Endodermal cell (in vitro differentiated cells): ENCODE measurements at regions not wholly inside any gene's neighbourhood (a gene's known extent, or its start where the extent isn't known, plus 50 kb on each side); places are given as distances from the start of the nearest gene placed in this dataset.

Experiments used
- DNase-seq: peaks from one replicate; pipeline ENCODE4 v3.0.0-alpha.2; 2017
- H3K27ac ChIP-seq: 2 replicates; pipeline ENCODE4 v1.5.1; 2013; ENCODE audit warnings: mild to moderate bottlenecking, low read depth, low read length, moderate library complexity
- H3K27me3 ChIP-seq: 2 replicates; pipeline ENCODE4 v1.6.1; 2013; ENCODE audit warnings: mild to moderate bottlenecking, low read length, moderate library complexity; ENCODE audit not compliant: insufficient read depth, control insufficient read depth, poor library complexity, severe bottlenecking
- H3K36me3 ChIP-seq: 2 replicates; pipeline ENCODE4 v1.7.0; 2013; ENCODE audit warnings: mild to moderate bottlenecking, low read length, moderate library complexity; ENCODE audit not compliant: control insufficient read depth, insufficient read depth
- H3K4me1 ChIP-seq: one replicate; pipeline ENCODE4 v1.7.0; 2013; ENCODE audit warnings: low read length; ENCODE audit not compliant: control insufficient read depth, insufficient read depth
- H3K4me3 ChIP-seq: 2 replicates; pipeline ENCODE4 v1.5.1; 2013; ENCODE audit warnings: mild to moderate bottlenecking, low read length, moderate library complexity
- H3K9ac ChIP-seq: 2 replicates; pipeline ENCODE4 v1.6.1; 2013; ENCODE audit warnings: mild to moderate bottlenecking, low read length, moderate library complexity; ENCODE audit not compliant: poor library complexity, severe bottlenecking; ENCODE audit errors: extremely low read depth
- H3K9me3 ChIP-seq: 2 replicates; pipeline ENCODE4 v1.6.1; 2013; ENCODE audit warnings: mild to moderate bottlenecking, low read length, moderate library complexity; ENCODE audit not compliant: control insufficient read depth
- H3K27ac Mint-ChIP-seq: 2 replicates; pipeline ENCODE4 v1.8.0; 2020; ENCODE audit warnings: mixed read lengths
- H3K27me3 Mint-ChIP-seq: 2 replicates; pipeline ENCODE4 v1.8.0; 2021; ENCODE audit warnings: mild to moderate bottlenecking, mixed read lengths; ENCODE audit not compliant: insufficient read depth
- H3K36me3 Mint-ChIP-seq: 2 replicates; pipeline ENCODE4 v1.8.0; 2020; ENCODE audit warnings: low read depth, mixed read lengths
- H3K4me1 Mint-ChIP-seq: 2 replicates; pipeline ENCODE4 v1.8.0; 2020; ENCODE audit warnings: mixed read lengths
- H3K4me3 Mint-ChIP-seq: 2 replicates; pipeline ENCODE4 v1.8.0; 2020; ENCODE audit warnings: mild to moderate bottlenecking, moderate library complexity, mixed read lengths
- H3K9me3 Mint-ChIP-seq: 2 replicates; pipeline ENCODE4 v1.8.0; 2020; ENCODE audit warnings: mild to moderate bottlenecking, mixed read lengths
- CTCF ChIP-seq: fragments of 200-600 bp; sonication (generic); conservative IDR thresholded peaks from 2 replicates; pipeline ENCODE4 v1.5.0; 2021; ENCODE audit warnings: antibody characterized with exemption, mild to moderate bottlenecking
- WGBS, 2 experiments: methylation state at CpG; one replicate each; pipeline versions ENCODE4 v1.1.5 to v1.1.7; 2013; ENCODE audit warnings: missing lambda C conversion rate in 2 of 2, mixed read lengths in 1 of 2; ENCODE audit not compliant: insufficient coverage in 1 of 2, insufficient read length in 1 of 2; 5-methylcytosine and 5-hydroxymethylcytosine counted together

DNA sequence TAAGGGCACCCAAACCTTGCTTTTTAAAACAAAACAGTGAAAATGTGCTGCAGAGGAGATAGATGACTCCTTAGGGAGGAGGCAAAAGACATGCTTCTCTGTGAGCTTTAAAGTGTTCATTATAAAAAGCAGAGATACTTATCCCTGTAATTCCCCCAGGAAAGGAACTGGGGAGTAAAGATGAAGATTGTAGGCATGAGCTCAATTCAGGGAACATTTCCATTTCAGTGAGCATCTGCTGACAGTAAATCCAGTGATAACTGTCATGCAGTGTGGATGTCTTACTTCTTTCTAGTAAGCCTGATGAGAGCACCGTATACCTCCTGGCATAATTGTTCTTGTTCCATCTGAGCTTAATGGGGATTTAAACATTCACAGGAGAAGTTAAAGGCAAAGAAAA, 1296.5 kb downstream of the MRPL39 start:
- 90 to 100% methylated on average over 1 of the region's 1 CpG for WGBS, 2 experiments
- no peak overlapping the region for H3K27ac ChIP-seq
- no peaks in the 10 kb centered on the region for H3K27me3 Mint-ChIP-seq

GRCh38 chr21:24308183-24308582, 1299.1 kb downstream of the MRPL39 start:
- Histone ChIP-seq H3K9ac (no peak overlapping the region), H3K36me3 (no peaks in the 10 kb centered on the region), H3K4me3 (no peak overlapping the region), H3K4me1 (no peaks in the 10 kb centered on the region), H3K27ac (no peak overlapping the region), H3K27me3 (no peaks in the 10 kb centered on the region), H3K9me3 (peaks cover 11% of the 10 kb centered on the region)
- no peak overlapping the region for H3K27ac Mint-ChIP-seq
- H3K4me3 Mint-ChIP-seq: no peak overlapping the region
- H3K36me3 Mint-ChIP-seq: no peaks in the 10 kb centered on the region
- TF ChIP-seq CTCF: no peak
- H3K9me3 Mint-ChIP-seq: peaks cover 31% of the 10 kb centered on the region
- no peaks in the 10 kb centered on the region for H3K4me1 Mint-ChIP-seq
- no peaks in the 10 kb centered on the region for H3K27me3 Mint-ChIP-seq
- DNase-seq: no peak

More for the DNA sequence above, 1296.5 kb downstream of the MRPL39 start:
- Mint-ChIP-seq H3K36me3 (no peaks in the 10 kb centered on the region), H3K4me3 (no peak overlapping the region), H3K9me3 (peaks cover 30% of the 10 kb centered on the region), H3K27ac (no peak overlapping the region), H3K4me1 (no peaks in the 10 kb centered on the region)
- Histone ChIP-seq H3K4me3 (no peak overlapping the region), H3K27me3 (no peaks in the 10 kb centered on the region), H3K9ac (no peak overlapping the region), H3K36me3 (no peaks in the 10 kb centered on the region), H3K4me1 (no peaks in the 10 kb centered on the region), H3K9me3 (peaks cover 11% of the 10 kb centered on the region)
- no peak for DNase-seq
- no peak for TF ChIP-seq CTCF

DNA sequence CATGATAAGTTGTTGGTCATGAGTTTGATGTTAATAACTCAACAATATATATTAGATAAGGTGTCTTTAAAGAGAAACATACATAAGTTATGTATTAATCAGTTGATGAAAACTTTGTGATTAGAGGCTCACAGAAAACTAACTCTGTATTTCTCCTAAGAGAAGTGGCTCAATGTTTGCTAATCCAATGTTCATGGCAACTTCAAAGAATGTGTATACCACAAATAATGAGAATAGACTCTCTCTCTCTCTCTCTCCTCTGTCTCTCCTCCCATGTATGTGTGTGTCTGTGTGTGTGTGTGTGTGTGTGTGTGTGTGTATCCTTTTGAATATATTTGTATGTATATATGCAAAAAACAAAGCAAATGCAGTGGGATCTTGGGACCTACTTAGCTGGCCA, 1304.9 kb downstream of the MRPL39 start:
- no peak overlapping the region for H3K27ac Mint-ChIP-seq
- H3K9me3 ChIP-seq: no peaks in the 10 kb centered on the region
- H3K4me1 ChIP-seq: no peaks in the 10 kb centered on the region
- H3K9ac ChIP-seq: no peak overlapping the region
- H3K4me1 Mint-ChIP-seq: no peaks in the 10 kb centered on the region
- H3K4me3 Mint-ChIP-seq: no peak overlapping the region
- H3K4me3 ChIP-seq: no peak overlapping the region
- DNase-seq: no peak
- no peaks in the 10 kb centered on the region for H3K36me3 Mint-ChIP-seq
- no peak for TF ChIP-seq CTCF
- H3K27me3 Mint-ChIP-seq: no peaks in the 10 kb centered on the region
- no peaks in the 10 kb centered on the region for H3K36me3 ChIP-seq
- H3K27ac ChIP-seq: no peak overlapping the region
- no peaks in the 10 kb centered on the region for H3K27me3 ChIP-seq
- peaks cover 18% of the 10 kb centered on the region for H3K9me3 Mint-ChIP-seq
